GM12878 (cell line): ENCODE measurements at regions not wholly inside any gene's neighbourhood (a gene's known extent, or its start where the extent isn't known, plus 50 kb on each side); places are given as distances from the start of the nearest gene placed in this dataset.

ENCODE experiments used
- ATAC-seq: fragments of 200-7000 bp; cut with Tn5 transposase; 3 replicates; pipeline ENCODE4 v1.9.1; 2020; ENCODE audit warnings: mild to moderate bottlenecking, moderate library complexity
- BruUV-seq: library from RNA; stranded (reverse); fragments of 400-500 nt; replicated peaks from 2 replicates; lab custom pipeline; 2021; lab: Mats Ljungman, UMichigan
- CTCF ChIA-PET: fragments of 300-600 bp; sonication (Branson Sonifier 250); formaldehyde crosslinking; extraction: SDS; loops from one replicate; lab custom pipeline; 2021; ENCODE audit warnings: inconsistent platforms; lab: Yijun Ruan, JAX
- POLR2A ChIA-PET: fragments of 350-600 bp; formaldehyde crosslinking; extraction: SDS; loops from one replicate; lab custom pipeline; 2021; ENCODE audit warnings: inconsistent platforms; lab: Charles Lee
- RAD21 ChIA-PET: fragments of 300-600 bp; sonication (Branson Sonifier 250); formaldehyde crosslinking; loops from one replicate; lab custom pipeline; 2023; ENCODE audit warnings: antibody characterized with exemption; ENCODE audit not compliant: unreplicated experiment; lab: Charles Lee
- SMC1A ChIA-PET: fragments of 300-600 bp; sonication (Branson Sonifier 250); formaldehyde crosslinking; loops from one replicate; lab custom pipeline; 2023; ENCODE audit not compliant: unreplicated experiment, uncharacterized antibody; lab: Charles Lee
- DNase-seq: peaks from one replicate; pipeline ENCODE4 v3.0.0-alpha.2; 2011; ENCODE audit warnings: low read depth, low spot score
- FAIRE-seq: peaks from 3 replicates; lab custom pipeline; 2011; peaks lifted over from hg19 to GRCh38; lab: Jason Lieb, UNC
- H2AFZ ChIP-seq: 2 replicates; pipeline ENCODE4 v1.6.0; 2011; ENCODE audit warnings: low read depth, low read length, control low read depth; ENCODE audit not compliant: control insufficient read depth
- H3K27ac ChIP-seq: 2 replicates; pipeline ENCODE4 v1.5.1; 2011; ENCODE audit warnings: control low read depth; ENCODE audit not compliant: control insufficient read depth, insufficient read depth
- H3K27me3 ChIP-seq, 2 experiments: replicated peaks in 1 of 2; 2 replicates each; pipeline versions ENCODE4 v1.6.0 to v1.6.1; 2011; ENCODE audit warnings: low read length in 1 of 2; ENCODE audit not compliant: control insufficient read depth in 2 of 2, insufficient read depth in 2 of 2
- H3K36me3 ChIP-seq, 2 experiments: 2 replicates each; pipeline ENCODE4 v1.5.1; 2011; ENCODE audit warnings: low read length in 1 of 2; ENCODE audit not compliant: control insufficient read depth in 2 of 2, insufficient read depth in 2 of 2
- H3K4me1 ChIP-seq: 2 replicates; pipeline ENCODE4 v1.6.1; 2011; ENCODE audit warnings: mild to moderate bottlenecking, low read length, moderate library complexity, mixed read lengths; ENCODE audit not compliant: control insufficient read depth, insufficient read depth
- H3K4me2 ChIP-seq: 2 replicates; pipeline ENCODE4 v1.6.0; 2011; ENCODE audit warnings: control low read depth; ENCODE audit not compliant: control insufficient read depth, insufficient read depth
- H3K4me3 ChIP-seq: fragments of 200-600 bp; sonication (generic); 2 replicates; pipeline ENCODE4 v1.5.1; 2016
- H3K79me2 ChIP-seq: 2 replicates; pipeline ENCODE4 v1.6.0; 2011; ENCODE audit warnings: low read length; ENCODE audit not compliant: control insufficient read depth, insufficient read depth
- H3K9ac ChIP-seq: 2 replicates; pipeline ENCODE4 v1.8.0; 2011; ENCODE audit warnings: low read length, control low read depth, mixed read lengths; ENCODE audit not compliant: control insufficient read depth, insufficient read depth
- H3K9me3 ChIP-seq: replicated peaks from 3 replicates; pipeline ENCODE4 v1.5.1; 2011; ENCODE audit warnings: mild to moderate bottlenecking, low read length; ENCODE audit not compliant: control insufficient read depth, insufficient read depth
- H4K20me1 ChIP-seq: 2 replicates; pipeline ENCODE4 v1.6.0; 2011; ENCODE audit not compliant: control insufficient read depth, insufficient read depth
- TARDBP ChIP-seq: IDR thresholded peaks from 2 replicates; pipeline ENCODE4 v1.6.1; 2016; ENCODE audit warnings: borderline replicate concordance
- ZNF687 ChIP-seq: fragments of 450-650 bp; IDR thresholded peaks from 2 replicates; pipeline ENCODE4 v1.6.1; 2017; ENCODE audit warnings: mild to moderate bottlenecking, moderate library complexity
- WGBS: methylation state at CpG from one replicate; pipeline ENCODE4 v1.1.6; 2016; ENCODE audit warnings: low lambda C conversion rate; ENCODE audit not compliant: insufficient replicate concordance, insufficient coverage; ENCODE audit errors: missing lambda C conversion rate; 5-methylcytosine and 5-hydroxymethylcytosine counted together
- in situ Hi-C: fragments of 300-500 bp; cut with MboI; formaldehyde crosslinking; loops from 9 replicates; pipeline ENCODE4 v1.14.3; 2018; ENCODE audit warnings: mixed read lengths
- intact Hi-C: fragments of 100-400 bp; cut with micrococcal nuclease; formaldehyde crosslinking; loops from one replicate; pipeline ENCODE4 v1.14.2; 2022; ENCODE audit not compliant: unreplicated experiment
- TF ChIP-seq, protein P1 (sequence below): IDR thresholded peaks from 2 replicates; pipeline ENCODE4 v1.6.1; 2012; ENCODE audit warnings: mild to moderate bottlenecking, low read depth, low read length

- no peaks in the 10 kb centered on the region for H3K27me3 ChIP-seq
- BruUV-seq, result no TSS peak
- no peaks in the 10 kb centered on the region for H3K79me2 ChIP-seq
- CTCF ChIA-PET, result no interaction called here
- no peak overlapping the region for H3K27ac ChIP-seq
- H2AFZ ChIP-seq, result no peak overlapping the region
- no peak overlapping the region for H3K4me2 ChIP-seq
- 89% methylated on average over 1 of the region's 1 CpG for WGBS
- H3K9ac ChIP-seq, result no peak overlapping the region
- no peak for DNase-seq
- no peak for TF ChIP-seq TARDBP
- TF ChIP-seq, protein P1, sequence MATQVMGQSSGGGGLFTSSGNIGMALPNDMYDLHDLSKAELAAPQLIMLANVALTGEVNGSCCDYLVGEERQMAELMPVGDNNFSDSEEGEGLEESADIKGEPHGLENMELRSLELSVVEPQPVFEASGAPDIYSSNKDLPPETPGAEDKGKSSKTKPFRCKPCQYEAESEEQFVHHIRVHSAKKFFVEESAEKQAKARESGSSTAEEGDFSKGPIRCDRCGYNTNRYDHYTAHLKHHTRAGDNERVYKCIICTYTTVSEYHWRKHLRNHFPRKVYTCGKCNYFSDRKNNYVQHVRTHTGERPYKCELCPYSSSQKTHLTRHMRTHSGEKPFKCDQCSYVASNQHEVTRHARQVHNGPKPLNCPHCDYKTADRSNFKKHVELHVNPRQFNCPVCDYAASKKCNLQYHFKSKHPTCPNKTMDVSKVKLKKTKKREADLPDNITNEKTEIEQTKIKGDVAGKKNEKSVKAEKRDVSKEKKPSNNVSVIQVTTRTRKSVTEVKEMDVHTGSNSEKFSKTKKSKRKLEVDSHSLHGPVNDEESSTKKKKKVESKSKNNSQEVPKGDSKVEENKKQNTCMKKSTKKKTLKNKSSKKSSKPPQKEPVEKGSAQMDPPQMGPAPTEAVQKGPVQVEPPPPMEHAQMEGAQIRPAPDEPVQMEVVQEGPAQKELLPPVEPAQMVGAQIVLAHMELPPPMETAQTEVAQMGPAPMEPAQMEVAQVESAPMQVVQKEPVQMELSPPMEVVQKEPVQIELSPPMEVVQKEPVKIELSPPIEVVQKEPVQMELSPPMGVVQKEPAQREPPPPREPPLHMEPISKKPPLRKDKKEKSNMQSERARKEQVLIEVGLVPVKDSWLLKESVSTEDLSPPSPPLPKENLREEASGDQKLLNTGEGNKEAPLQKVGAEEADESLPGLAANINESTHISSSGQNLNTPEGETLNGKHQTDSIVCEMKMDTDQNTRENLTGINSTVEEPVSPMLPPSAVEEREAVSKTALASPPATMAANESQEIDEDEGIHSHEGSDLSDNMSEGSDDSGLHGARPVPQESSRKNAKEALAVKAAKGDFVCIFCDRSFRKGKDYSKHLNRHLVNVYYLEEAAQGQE, result no peak
- POLR2A ChIA-PET, result no interaction called here
- FAIRE-seq, result no peak
- H4K20me1 ChIP-seq, result no peaks in the 10 kb centered on the region
- H3K9me3 ChIP-seq, result no peaks in the 10 kb centered on the region
- in situ Hi-C loops (no loop called here), intact Hi-C loops (no loop called here)
- RAD21 ChIA-PET, result no interaction called here
- H3K36me3 ChIP-seq, result no peaks in the 10 kb centered on the region
- SMC1A ChIA-PET, result no interaction called here
- ATAC-seq, result no peak
- no peaks in the 10 kb centered on the region for H3K4me1 ChIP-seq
- no peak overlapping the region for H3K4me3 ChIP-seq
These were observed 178.7 kb upstream of the SLC30A5 start for GRCh38 chr5:68915079-68915478.

DNA sequence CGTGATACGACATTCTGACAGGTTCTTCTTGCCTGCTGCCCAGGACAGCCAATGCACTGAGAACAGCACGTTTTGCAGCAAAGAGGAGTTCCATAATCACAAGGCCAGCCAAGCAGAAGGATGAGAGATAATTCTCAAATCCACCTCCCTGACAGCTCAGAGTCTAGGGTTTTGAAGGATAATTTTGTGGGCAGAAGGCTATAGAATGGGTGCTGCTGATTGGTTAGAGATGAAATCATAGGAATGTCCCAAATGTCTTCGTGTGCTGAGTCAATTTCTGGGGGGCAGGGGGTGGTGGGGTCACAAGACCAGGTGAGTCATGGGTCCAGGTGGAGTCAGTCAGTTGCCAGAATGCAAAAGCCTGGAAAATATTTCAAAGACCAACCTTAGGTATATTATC lies 175.5 kb upstream of the SLC30A5 start:
- CTCF ChIA-PET, result no interaction called here
- WGBS, result 42% methylated on average over 4 of the region's 4 CpGs
- Histone ChIP-seq H3K4me3 (no peak overlapping the region), H3K27ac (no peak overlapping the region), H3K4me1 (no peaks in the 10 kb centered on the region), H4K20me1 (no peaks in the 10 kb centered on the region), H3K9ac (no peak overlapping the region), H3K4me2 (no peak overlapping the region), H3K27me3 (no peaks in the 10 kb centered on the region), H2AFZ (no peak overlapping the region), H3K79me2 (no peaks in the 10 kb centered on the region), H3K9me3 (no peaks in the 10 kb centered on the region; the same call in 2 of the 3 replicates), H3K36me3 (no peaks in the 10 kb centered on the region)
- no peak for TF ChIP-seq ZNF687
- intact Hi-C loops, result no loop called here
- FAIRE-seq (no peak), DNase-seq (no peak), ATAC-seq (no peak)
- SMC1A ChIA-PET, result no interaction called here
- RAD21 ChIA-PET, result no interaction called here
- BruUV-seq, result no TSS peak
- in situ Hi-C loops, result no loop called here
- POLR2A ChIA-PET, result no interaction called here
